OCI-LY1 (cell line): ENCODE measurements at regions not wholly inside any gene's neighbourhood (a gene's known extent, or its start where the extent isn't known, plus 50 kb on each side); places are given as distances from the start of the nearest gene placed in this dataset.

ENCODE experiments used
- H2AFZ ChIP-seq: fragments of 200-600 bp; sonication (generic), shearing (Covaris generic); 2 replicates; pipeline ENCODE4 v1.6.0; 2014; ENCODE audit warnings: antibody characterized with exemption, mild to moderate bottlenecking, low read length
- H3F3A ChIP-seq: fragments of 200-600 bp; sonication (generic), shearing (Covaris generic); 2 replicates; pipeline ENCODE4 v1.6.0; 2014; ENCODE audit warnings: mild to moderate bottlenecking, antibody characterized with exemption, low read length, moderate library complexity; ENCODE audit not compliant: insufficient read depth
- H3K27ac ChIP-seq: fragments of 200-600 bp; sonication (generic); 2 replicates; pipeline ENCODE4 v1.5.1; 2014; ENCODE audit warnings: low read length, mixed run types, mild to moderate bottlenecking, low read depth; ENCODE audit not compliant: poor library complexity, severe bottlenecking
- H3K27me3 ChIP-seq: fragments of 200-600 bp; sonication (generic); 2 replicates; pipeline ENCODE4 v1.6.0; 2014; ENCODE audit warnings: antibody characterized with exemption, mild to moderate bottlenecking, low read length, moderate library complexity; ENCODE audit not compliant: insufficient read depth
- H3K36me3 ChIP-seq: fragments of 200-600 bp; sonication (generic); 2 replicates; pipeline ENCODE4 v1.6.1; 2014; ENCODE audit warnings: mild to moderate bottlenecking, antibody characterized with exemption, low read length, moderate library complexity, mixed read lengths; ENCODE audit not compliant: insufficient read depth
- H3K4me1 ChIP-seq: fragments of 200-600 bp; sonication (generic); 2 replicates; pipeline ENCODE4 v1.5.1; 2014; ENCODE audit warnings: mild to moderate bottlenecking, low read length, moderate library complexity; ENCODE audit not compliant: insufficient read depth, severe bottlenecking
- H3K4me2 ChIP-seq: fragments of 200-600 bp; sonication (generic), shearing (Covaris generic); 2 replicates; pipeline ENCODE4 v1.6.1; 2014; ENCODE audit warnings: low read length
- H3K4me3 ChIP-seq: fragments of 200-600 bp; sonication (generic); 2 replicates; pipeline ENCODE4 v1.5.1; 2014; ENCODE audit warnings: low read length, low read depth, mild to moderate bottlenecking, mixed read lengths; ENCODE audit not compliant: poor library complexity, severe bottlenecking
- H3K79me2 ChIP-seq: fragments of 200-600 bp; shearing (Covaris generic); 2 replicates; pipeline ENCODE4 v1.6.1; 2016; ENCODE audit warnings: mixed run types, low read length, mixed read lengths; ENCODE audit not compliant: insufficient read depth
- H3K9ac ChIP-seq: fragments of 200-600 bp; sonication (generic), shearing (Covaris generic); 2 replicates; pipeline ENCODE4 v1.6.1; 2014; ENCODE audit warnings: mild to moderate bottlenecking, low read length, mixed read lengths
- H3K9me2 ChIP-seq: fragments of 200-600 bp; sonication (generic), shearing (Covaris generic); 2 replicates; pipeline ENCODE4 v1.6.1; 2014; ENCODE audit warnings: low read depth, mild to moderate bottlenecking, low read length, mixed read lengths
- H3K9me3 ChIP-seq: fragments of 200-600 bp; shearing (Covaris generic); 2 replicates; pipeline ENCODE4 v1.6.1; 2014; ENCODE audit warnings: low read length, mixed read lengths
- H4K20me1 ChIP-seq: fragments of 200-600 bp; sonication (generic), shearing (Covaris generic); 2 replicates; pipeline ENCODE4 v1.6.0; 2016; ENCODE audit warnings: mild to moderate bottlenecking, low read length; ENCODE audit not compliant: insufficient read depth
- CTCF ChIP-seq: fragments of 200-600 bp; sonication (generic), shearing (Covaris generic); IDR thresholded peaks from 2 replicates; pipeline ENCODE4 v1.5.1; 2017; ENCODE audit warnings: mild to moderate bottlenecking, antibody characterized with exemption, low read length, moderate library complexity, mixed read lengths
- EZH2 ChIP-seq: fragments of 200-600 bp; sonication (generic), shearing (Covaris generic); IDR thresholded peaks from 2 replicates; pipeline ENCODE4 v1.8.0; 2017; ENCODE audit warnings: borderline replicate concordance, mixed run types, mild to moderate bottlenecking, antibody characterized with exemption, low read length, moderate library complexity, mixed read lengths

- TF ChIP-seq CTCF, result no peak
- TF ChIP-seq EZH2, result no peak
- Histone ChIP-seq H3K9me3 (no peaks in the 10 kb centered on the region), H4K20me1 (no peaks in the 10 kb centered on the region), H3F3A (no peaks in the 10 kb centered on the region), H3K9ac (no peak overlapping the region), H3K4me3 (no peak overlapping the region), H3K27ac (no peak overlapping the region), H3K27me3 (no peaks in the 10 kb centered on the region), H3K4me1 (no peaks in the 10 kb centered on the region), H2AFZ (no peak overlapping the region), H3K79me2 (no peaks in the 10 kb centered on the region), H3K9me2 (no peaks in the 10 kb centered on the region), H3K4me2 (no peak overlapping the region), H3K36me3 (no peaks in the 10 kb centered on the region)
Measured at GRCh38 chr13:63896321-63896720, 2480.7 kb upstream of the PCDH20 start.

- Histone ChIP-seq H3K36me3 (no peaks in the 10 kb centered on the region), H3K27ac (no peak overlapping the region), H3K79me2 (no peaks in the 10 kb centered on the region), H4K20me1 (no peaks in the 10 kb centered on the region), H3F3A (no peaks in the 10 kb centered on the region), H3K4me3 (no peak overlapping the region), H3K4me1 (no peaks in the 10 kb centered on the region), H3K4me2 (no peak overlapping the region), H2AFZ (no peak overlapping the region), H3K9me2 (no peaks in the 10 kb centered on the region), H3K27me3 (no peaks in the 10 kb centered on the region), H3K9me3 (no peaks in the 10 kb centered on the region), H3K9ac (no peak overlapping the region)
- TF ChIP-seq EZH2, result no peak
- no peak for TF ChIP-seq CTCF
Measured at GRCh38 chr13:63882052-63882451, 2466.4 kb upstream of the PCDH20 start.

GRCh38 chr13:63880705-63881104, 2465.1 kb upstream of the PCDH20 start:
- no peak for TF ChIP-seq CTCF
- TF ChIP-seq EZH2, result no peak

More at GRCh38 chr13:63880705-63881104, 2465.1 kb upstream of the PCDH20 start:
- no peaks in the 10 kb centered on the region for H3K9me3 ChIP-seq
- no peaks in the 10 kb centered on the region for H3K27me3 ChIP-seq
- no peak overlapping the region for H2AFZ ChIP-seq
- H4K20me1 ChIP-seq, result no peaks in the 10 kb centered on the region
- H3K9me2 ChIP-seq, result no peaks in the 10 kb centered on the region
- no peak overlapping the region for H3K27ac ChIP-seq
- H3K9ac ChIP-seq, result no peak overlapping the region
- H3K36me3 ChIP-seq, result no peaks in the 10 kb centered on the region
- no peaks in the 10 kb centered on the region for H3F3A ChIP-seq
- no peak overlapping the region for H3K4me3 ChIP-seq
- H3K79me2 ChIP-seq, result no peaks in the 10 kb centered on the region
- no peaks in the 10 kb centered on the region for H3K4me1 ChIP-seq
- H3K4me2 ChIP-seq, result no peak overlapping the region
